Bronchial epithelial cell (primary cell): ENCODE measurements at regions not wholly inside any gene's neighbourhood (a gene's known extent, or its start where the extent isn't known, plus 50 kb on each side); places are given as distances from the start of the nearest gene placed in this dataset.

ENCODE experiments used
- DNase-seq: peaks from one replicate; pipeline ENCODE4 v3.0.0-alpha.2; 2010; ENCODE audit warnings: low read depth
- FAIRE-seq: peaks from 2 replicates; lab custom pipeline; 2011; peaks lifted over from hg19 to GRCh38; lab: Jason Lieb, UNC
- H3K27me3 ChIP-seq: 2 replicates; pipeline ENCODE4 v1.5.1; 2011; ENCODE audit warnings: low read length; ENCODE audit not compliant: control insufficient read depth, insufficient read depth
- H3K36me3 ChIP-seq: 2 replicates; pipeline ENCODE4 v1.5.1; 2011; ENCODE audit warnings: low read length; ENCODE audit not compliant: control insufficient read depth, insufficient read depth
- H3K4me3 ChIP-seq: 2 replicates; pipeline ENCODE4 v1.5.1; 2011; ENCODE audit warnings: mild to moderate bottlenecking, low read depth, low read length, control low read depth
- TF ChIP-seq, protein P1 (sequence below): IDR thresholded peaks from 2 replicates; pipeline ENCODE4 v1.5.1; 2011; ENCODE audit warnings: mild to moderate bottlenecking, moderate library complexity, low read length, control low read depth, inconsistent platforms; ENCODE audit not compliant: insufficient read depth, severe bottlenecking

- Histone ChIP-seq H3K27me3 (no peaks in the 10 kb centered on the region), H3K4me3 (no peak overlapping the region), H3K36me3 (no peaks in the 10 kb centered on the region)
- FAIRE-seq = no peak
- TF ChIP-seq, protein P1, sequence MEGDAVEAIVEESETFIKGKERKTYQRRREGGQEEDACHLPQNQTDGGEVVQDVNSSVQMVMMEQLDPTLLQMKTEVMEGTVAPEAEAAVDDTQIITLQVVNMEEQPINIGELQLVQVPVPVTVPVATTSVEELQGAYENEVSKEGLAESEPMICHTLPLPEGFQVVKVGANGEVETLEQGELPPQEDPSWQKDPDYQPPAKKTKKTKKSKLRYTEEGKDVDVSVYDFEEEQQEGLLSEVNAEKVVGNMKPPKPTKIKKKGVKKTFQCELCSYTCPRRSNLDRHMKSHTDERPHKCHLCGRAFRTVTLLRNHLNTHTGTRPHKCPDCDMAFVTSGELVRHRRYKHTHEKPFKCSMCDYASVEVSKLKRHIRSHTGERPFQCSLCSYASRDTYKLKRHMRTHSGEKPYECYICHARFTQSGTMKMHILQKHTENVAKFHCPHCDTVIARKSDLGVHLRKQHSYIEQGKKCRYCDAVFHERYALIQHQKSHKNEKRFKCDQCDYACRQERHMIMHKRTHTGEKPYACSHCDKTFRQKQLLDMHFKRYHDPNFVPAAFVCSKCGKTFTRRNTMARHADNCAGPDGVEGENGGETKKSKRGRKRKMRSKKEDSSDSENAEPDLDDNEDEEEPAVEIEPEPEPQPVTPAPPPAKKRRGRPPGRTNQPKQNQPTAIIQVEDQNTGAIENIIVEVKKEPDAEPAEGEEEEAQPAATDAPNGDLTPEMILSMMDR = no peak
- DNase-seq = no peak
Observed at GRCh38 chr6:11428371-11428770, 109.2 kb upstream of the TMEM170B start.

DNA sequence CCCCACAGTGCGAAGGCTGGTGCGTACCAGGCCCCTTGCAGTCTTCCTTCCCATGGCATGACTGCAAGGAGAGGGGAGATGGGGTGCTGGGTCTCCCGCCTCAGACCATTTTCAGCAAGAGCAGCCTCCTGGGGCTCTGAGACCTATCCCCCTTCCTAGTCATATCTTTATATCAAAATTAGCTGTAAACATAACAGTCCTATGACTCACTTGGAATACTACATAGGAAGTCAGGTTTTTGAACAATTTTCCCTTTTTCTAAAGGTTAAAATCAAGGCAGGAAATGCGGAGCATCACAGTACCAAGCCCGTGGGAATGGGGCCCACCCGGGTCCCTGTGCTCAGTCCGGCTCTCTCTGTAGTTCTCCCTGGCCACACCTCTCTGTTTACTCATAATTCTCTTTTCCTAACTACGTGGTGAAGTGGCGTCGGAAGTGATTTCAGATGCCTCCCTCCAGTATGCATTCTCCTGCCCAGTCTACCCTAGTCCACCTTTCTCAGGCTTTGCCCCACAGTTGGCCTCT, 109.8 kb upstream of the TMEM170B start:
- no peak for FAIRE-seq

DNA sequence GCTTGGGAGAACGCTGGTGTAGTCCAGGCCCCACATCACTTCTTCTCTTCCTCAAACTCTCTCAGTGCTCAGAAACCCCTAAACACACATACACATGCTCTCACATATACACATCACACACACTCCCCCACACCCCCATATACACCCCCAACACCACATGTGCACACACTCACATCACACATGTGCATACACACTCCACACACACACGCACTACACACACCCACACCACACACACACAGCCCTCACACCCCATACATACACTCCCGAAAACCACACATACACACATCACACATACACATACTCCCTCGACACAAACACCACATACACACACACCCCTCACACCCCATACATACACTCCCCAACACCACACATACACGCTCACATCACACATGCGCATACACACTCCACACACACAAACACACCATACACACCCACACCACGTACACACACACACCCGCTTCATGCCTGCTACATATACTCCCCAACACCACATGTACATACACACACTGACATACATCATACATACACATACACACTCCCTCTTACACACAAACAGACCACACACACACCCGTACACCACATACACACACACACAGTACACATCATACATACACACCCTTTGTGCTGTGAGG, 110.3 kb upstream of the TMEM170B start:
- DNase-seq (no peak), FAIRE-seq (no peak)
- Histone ChIP-seq H3K36me3 (no peaks in the 10 kb centered on the region), H3K27me3 (no peaks in the 10 kb centered on the region), H3K4me3 (no peak overlapping the region)
- TF ChIP-seq, protein P1 = no peak

More for the DNA sequence above, 109.8 kb upstream of the TMEM170B start:
- Histone ChIP-seq H3K4me3 (no peak overlapping the region), H3K36me3 (no peaks in the 10 kb centered on the region), H3K27me3 (no peaks in the 10 kb centered on the region)
- TF ChIP-seq, protein P1 = no peak
- no peak for DNase-seq

- Histone ChIP-seq H3K4me3 (no peak overlapping the region), H3K36me3 (no peaks in the 10 kb centered on the region), H3K27me3 (no peaks in the 10 kb centered on the region)
- TF ChIP-seq, protein P1 = no peak
- DNase-seq (no peak), FAIRE-seq (no peak)
Observed at GRCh38 chr6:11426571-11426970, 111.0 kb upstream of the TMEM170B start.

- TF ChIP-seq, protein P1 = no peak
- DNase-seq (no peak), FAIRE-seq (no peak)
- H3K4me3 ChIP-seq = no peak overlapping the region
- H3K27me3 ChIP-seq = no peaks in the 10 kb centered on the region
- H3K36me3 ChIP-seq = no peaks in the 10 kb centered on the region
Observed at GRCh38 chr6:11425876-11426275, 111.7 kb upstream of the TMEM170B start.
